HG03108 (cell line): ENCODE measurements at regions not wholly inside any gene's neighbourhood (a gene's known extent, or its start where the extent isn't known, plus 50 kb on each side); places are given as distances from the start of the nearest gene placed in this dataset.
"Not testable (repeated sequence)": the region's sequence is repeated elsewhere in the genome, so short reads cannot be mapped to it uniquely, and the experiment has no call there.

ENCODE experiments used
- ATAC-seq: cut with Tn5 transposase; IDR thresholded peaks from one replicate; pipeline ENCODE4 v1.9.1; 2021; ENCODE audit warnings: moderate library complexity; ENCODE audit not compliant: unreplicated experiment

- ATAC-seq: no peak
Observed at GRCh38 chr7:42574685-42575084, 337.2 kb downstream of the C7orf25 start.

GRCh38 chr7:42573881-42574672, 337.1 kb upstream of the GLI3 start:
- no peak for ATAC-seq

GRCh38 chr7:42572561-42572960, 335.6 kb upstream of the GLI3 start:
- ATAC-seq: no peak

- no peak for ATAC-seq
Observed at GRCh38 chr7:42572056-42572455, 335.0 kb upstream of the GLI3 start.

DNA sequence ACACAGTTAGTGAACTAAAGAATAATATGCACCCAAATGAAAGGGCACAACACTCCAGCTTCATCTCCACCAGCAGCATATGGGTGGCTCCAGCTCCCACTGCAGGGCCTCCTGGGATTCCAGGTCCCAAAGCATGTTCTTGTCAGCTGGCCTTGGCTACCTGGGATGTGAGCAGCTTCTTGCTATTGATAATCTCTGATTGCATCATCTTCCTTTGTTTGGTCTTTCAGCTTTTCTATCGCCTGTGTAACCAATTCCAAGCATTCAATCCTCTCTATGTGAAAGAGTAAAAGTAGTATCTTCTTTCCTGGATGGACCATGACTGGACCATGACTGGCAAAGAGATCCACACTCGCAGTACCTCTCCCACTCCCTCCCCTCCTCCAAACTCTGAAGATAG, 333.9 kb upstream of the GLI3 start:
- ATAC-seq: no peak

GRCh38 chr7:42567051-42567450, 330.0 kb upstream of the GLI3 start:
- no peak for ATAC-seq

GRCh38 chr7:42561797-42562196, 324.8 kb upstream of the GLI3 start:
- no peak for ATAC-seq

GRCh38 chr7:42560866-42561265, 323.9 kb upstream of the GLI3 start:
- no peak for ATAC-seq

GRCh38 chr7:42554932-42555331, 317.9 kb upstream of the GLI3 start:
- not testable (repeated sequence) for ATAC-seq

- no peak for ATAC-seq
Observed at GRCh38 chr7:42552227-42552626, 315.2 kb upstream of the GLI3 start.

DNA sequence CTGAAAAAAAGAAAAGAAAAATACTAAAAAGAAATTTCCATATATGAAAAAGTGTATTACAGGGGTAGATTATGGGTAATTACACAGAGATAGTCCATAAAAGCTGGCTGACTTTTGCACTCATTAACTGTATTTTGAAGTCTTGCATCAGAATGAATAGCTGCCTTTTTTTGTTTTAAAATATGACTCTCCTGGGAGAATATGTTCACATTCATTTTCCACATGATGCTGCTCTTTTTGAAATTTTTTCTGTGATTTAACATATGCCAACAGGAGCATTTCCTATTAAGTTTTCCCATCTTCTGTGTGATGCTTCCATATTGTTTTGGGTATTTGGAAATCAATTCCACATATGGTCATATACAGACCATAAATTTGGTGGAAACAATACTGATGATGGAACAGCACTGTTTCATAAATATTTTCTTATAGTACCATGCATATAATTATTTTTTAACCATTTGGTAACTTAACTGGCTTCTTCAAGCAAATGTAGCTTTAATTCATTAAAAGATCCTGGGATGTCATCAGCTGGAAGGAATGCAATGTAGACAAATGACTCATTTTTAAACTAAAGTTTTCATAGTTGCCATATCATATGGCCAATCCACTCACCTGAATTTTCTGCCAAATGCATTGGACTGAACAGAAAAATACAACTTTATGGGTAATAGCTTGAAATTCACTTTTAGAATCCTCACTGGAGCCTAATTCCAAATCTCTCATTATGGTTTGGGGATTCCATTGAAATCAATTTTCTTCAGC, 313.9 kb upstream of the GLI3 start:
- ATAC-seq: no peak

DNA sequence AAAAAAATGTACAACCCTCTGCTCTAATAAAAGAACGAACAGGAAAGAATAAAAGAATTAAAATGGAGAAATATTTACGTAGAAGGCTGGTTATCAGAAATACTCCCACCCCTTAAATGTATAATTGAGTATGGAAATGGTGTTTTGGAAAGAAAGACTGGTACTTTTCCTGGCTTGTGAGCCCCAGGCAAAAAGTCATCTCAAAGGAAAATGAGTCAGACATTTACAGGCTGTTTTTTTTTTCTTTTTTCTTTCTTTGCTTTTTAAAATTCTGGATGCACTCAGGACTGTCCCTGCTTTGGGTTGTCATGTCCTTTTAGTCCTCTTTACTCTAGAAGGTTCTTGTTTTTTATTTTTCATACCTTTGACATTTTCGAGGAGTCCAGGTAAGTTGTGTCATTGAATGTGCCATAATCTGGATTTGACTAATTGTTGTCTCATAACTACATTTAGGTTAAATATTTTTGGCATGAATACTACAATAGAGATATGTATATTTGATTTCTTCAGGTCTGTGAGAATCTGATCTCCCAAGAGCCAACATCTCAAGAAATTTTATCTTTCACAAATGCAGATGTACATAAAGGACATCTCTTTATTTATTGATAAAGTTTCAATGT, 313.0 kb upstream of the GLI3 start:
- no peak for ATAC-seq

DNA sequence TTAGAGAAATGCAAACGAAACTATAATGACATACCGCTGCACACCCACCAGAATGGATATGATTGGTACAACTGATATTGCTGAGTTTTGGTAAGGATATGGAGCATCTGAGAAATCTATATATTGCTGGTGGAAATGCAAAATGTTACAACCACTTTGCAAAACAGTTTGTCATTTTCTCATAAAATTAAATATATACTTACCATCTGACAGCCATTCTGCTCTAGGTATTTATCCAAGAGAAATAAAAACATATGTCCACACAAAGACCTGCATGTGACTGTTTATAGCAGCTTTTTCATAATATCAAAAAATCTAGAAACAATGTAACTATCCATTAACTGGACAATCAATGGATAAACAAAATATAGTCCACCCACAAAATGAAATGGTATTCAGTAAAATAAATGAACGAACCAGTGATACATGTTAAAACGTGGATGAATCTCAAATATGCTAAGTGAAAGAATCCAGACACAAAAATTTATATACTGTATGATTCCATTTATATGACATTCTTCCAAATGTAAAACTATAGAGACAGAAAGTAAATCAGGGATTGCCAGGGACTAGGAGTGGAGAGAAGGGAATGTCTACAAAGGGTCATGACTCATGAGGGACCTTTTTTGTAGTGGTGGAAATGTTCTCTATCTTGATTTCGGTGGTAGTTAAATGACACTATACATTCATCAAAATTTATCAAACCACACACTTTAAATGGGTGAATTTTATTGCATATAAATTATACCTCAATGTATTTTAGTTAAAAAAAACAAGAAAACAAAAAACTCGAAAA, 312.0 kb upstream of the GLI3 start:
- no peak for ATAC-seq

DNA sequence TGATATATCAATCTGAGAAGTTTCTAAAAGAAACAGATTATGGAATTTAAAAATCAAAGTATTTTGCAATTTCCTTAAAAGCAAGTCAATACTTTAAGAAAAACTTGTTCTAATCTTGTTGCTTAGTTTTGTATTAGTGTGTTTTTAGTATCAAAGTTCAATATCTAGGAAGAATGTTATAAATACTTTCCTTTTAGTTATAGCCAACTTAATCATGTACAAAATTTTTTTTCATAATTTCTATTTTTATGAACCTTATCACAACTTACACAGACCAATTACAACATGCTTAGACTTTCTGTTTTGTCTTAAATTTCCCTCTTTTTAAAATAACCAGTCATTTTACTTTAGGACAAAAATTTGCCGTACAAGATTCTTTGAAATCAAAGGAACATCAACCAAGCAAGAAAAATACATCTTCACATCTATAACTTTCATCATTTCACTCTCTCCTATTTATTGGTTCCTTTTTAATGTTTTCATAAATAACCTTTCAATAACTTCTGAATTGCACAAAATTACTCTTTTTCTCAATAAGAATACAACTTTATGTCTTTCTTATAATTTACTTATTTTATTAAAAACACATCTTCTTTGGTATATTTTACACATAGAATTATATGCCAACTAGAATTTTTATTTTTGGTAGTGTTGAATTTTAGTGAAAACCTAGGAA, 308.2 kb upstream of the GLI3 start:
- no peak for ATAC-seq

DNA sequence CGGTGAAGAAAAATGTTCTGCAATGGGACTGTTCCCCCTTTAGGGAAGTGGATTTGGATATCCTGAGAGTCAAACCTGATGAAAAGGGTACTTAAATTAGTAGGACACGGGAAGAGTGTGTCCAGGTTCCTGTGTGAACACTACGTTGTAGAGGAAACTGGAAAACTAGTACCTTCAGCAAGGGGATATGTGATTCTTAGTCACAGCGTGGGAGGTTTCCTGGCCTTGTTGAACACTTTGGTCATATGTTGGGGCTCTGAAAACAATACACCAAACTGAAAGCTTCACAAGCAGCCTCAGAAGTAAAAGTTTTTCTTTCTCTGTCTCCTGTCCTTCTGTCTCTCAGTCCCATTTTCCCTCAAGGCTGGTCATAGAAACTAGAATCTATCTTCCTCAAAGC, 306.9 kb upstream of the GLI3 start:
- ATAC-seq: no peak

GRCh38 chr7:42542446-42542845, 305.4 kb upstream of the GLI3 start:
- not testable (repeated sequence) for ATAC-seq

DNA sequence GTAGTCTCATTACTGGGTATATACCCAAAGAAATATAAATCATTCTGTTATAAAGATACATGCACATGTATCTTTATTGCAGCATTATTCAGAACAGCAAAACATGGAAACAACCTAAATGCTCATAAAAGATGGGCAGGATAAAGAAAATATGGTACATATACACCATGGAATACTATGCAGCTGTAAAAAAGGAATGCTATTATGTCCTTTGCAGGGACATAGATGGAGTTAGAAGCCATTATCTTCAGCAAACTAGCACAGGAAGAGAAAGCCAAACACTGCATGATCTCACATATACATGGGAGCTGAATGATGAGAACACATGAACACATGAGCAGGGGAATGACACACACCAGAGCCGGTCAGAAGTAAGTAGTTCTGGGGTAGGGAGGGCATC, 297.4 kb upstream of the GLI3 start:
- no peak for ATAC-seq

GRCh38 chr7:42527004-42527403, 290.0 kb upstream of the GLI3 start:
- no peak for ATAC-seq

GRCh38 chr7:42522227-42522991, 285.4 kb upstream of the GLI3 start:
- no peak for ATAC-seq

- ATAC-seq: no peak
Observed at GRCh38 chr7:42511027-42511426, 274.0 kb upstream of the GLI3 start.
